Activated CD8-positive, alpha-beta memory T cell treated with anti-CD3 and anti-CD28 coated beads, Interleukin-2, amount 50 U/mL, for 24 hours (primary cell): ENCODE measurements at regions not wholly inside any gene's neighbourhood (a gene's known extent, or its start where the extent isn't known, plus 50 kb on each side); places are given as distances from the start of the nearest gene placed in this dataset.
"Not testable (repeated sequence)": the region's sequence is repeated elsewhere in the genome, so short reads cannot be mapped to it uniquely, and the experiment has no call there.

ENCODE experiments used
- DNase-seq: peaks from one replicate; pipeline ENCODE4 v3.0.0-alpha.2; 2020; ENCODE audit errors: extremely low read depth

GRCh38 chr6:14597090-14597489 lies 479.5 kb downstream of the CD83 start:
- no peak for DNase-seq

- no peak for DNase-seq
Observed at GRCh38 chr6:14598017-14598864, 480.7 kb downstream of the CD83 start.

DNA sequence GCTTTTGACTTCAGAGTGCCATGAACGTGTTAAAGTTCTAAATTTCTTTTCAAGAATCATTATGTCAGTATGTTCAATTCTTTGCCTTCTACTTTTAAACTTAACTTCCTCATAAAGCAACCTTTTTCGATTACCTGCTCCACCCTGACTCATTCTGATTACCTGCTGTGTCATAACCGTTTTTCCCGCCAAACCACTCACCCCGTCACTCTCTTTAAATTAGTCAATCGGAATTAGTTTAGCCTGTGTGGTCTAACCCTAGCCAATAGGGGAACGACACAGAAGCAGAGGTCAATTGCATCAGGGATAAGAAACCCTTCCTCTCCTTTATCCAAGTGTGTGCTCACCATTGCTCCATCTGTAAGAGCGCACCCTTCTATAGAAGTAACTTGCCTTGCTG lies 482.7 kb downstream of the CD83 start:
- DNase-seq = not testable (repeated sequence)

DNA sequence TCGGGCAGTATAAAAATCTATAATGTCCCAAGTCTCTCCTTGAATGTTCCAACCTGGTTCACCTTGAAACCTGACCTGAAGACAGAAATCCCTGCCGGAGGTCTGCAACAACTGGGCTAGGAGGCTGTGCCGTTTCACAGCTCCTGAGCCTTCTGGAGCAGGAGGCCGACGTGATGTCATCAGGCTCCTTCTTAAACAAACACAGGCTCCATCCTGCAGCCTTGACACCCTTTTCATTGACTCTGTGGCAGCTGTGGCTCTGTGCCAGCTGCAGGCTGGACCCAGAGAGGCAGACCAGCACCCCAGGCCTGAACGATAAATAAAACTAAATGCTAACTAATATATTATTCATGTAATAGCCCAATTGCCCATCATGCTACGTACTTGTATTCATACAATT lies 483.9 kb downstream of the CD83 start:
- DNase-seq = no peak

GRCh38 chr6:14606353-14606752 lies 488.8 kb downstream of the CD83 start:
- DNase-seq = no peak

DNA sequence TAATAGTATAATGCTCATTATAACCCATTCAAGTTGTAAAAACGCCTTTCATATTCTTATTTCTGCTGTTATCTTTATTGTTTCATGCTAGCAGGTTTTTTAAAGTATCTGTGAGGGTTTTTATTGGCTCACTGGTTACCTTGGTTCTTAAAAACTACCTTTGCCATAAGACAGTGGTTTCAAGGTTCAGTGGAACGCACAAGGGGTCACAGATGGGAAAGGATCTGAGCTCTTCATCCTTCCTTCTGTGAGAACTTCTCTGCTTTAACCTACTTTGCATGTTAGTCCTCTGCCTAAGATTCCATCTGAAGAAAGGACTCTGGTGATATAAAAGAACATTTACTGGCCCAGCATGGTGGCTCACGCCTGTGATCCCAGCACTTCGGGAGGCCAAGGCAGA lies 492.6 kb downstream of the CD83 start:
- DNase-seq = no peak

DNA sequence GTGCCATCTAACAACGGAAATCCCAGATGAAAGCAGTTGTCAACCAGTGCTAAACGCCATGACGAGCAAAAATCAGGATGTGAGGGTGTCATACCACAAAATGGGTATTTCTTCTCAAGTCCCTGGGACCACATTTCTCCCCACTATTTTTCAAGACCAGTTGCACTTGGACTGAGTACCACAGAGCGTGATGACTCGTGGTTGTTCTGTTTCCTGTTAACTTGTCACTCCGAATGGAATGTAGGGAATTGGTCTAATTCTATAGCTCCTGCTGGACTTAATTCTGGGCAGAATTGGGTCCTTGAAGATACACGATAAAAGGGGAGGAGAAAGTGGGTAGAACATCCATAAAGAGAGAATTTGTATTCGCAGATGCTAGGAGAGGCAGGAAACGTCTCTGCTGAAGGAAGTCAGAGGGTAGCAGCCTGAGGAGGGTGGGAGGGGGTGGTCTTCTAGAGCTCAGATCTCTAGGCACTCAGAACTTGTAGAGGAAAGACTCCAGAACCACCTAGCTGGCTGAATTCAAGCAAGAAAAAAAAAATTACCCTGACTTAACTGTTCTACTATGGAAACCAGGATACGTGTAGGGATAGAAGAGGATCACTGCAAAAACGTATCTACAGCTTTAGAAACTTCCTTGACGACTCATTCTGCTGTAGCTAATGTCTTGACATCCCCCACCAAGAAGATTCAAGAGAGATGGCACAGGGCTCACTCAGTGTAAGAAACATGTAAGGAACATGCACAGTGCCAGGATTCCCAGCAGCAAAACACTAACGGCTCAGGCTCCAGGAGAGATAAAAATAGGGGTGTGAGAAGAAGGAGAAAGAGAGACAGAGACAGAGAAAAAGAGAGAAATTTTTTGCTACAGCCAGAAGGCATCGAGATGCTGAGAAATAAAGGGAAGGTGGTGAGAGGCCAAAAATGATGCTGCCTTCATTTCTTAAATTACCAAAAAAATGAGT lies 494.7 kb downstream of the CD83 start:
- DNase-seq = no peak

DNA sequence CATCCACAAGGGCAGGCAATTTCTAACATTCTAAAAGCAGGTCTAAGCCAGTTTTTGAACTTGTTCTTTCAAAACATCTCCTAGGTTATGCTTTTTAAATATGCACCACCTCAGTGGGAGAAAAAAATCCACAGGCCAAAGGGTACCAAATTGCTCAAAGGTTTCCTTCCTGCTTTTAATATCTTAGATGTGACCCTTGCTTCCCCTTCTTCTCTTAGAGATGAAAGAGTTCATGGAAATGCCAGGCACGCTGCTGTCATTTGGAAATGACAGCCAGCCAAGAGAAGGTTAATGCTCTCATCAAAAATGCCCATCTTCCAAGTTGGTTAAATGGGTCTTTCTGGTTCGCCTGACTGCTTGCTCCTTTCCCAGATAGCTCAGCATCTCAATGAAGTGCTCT lies 497.1 kb downstream of the CD83 start:
- DNase-seq = no peak

DNA sequence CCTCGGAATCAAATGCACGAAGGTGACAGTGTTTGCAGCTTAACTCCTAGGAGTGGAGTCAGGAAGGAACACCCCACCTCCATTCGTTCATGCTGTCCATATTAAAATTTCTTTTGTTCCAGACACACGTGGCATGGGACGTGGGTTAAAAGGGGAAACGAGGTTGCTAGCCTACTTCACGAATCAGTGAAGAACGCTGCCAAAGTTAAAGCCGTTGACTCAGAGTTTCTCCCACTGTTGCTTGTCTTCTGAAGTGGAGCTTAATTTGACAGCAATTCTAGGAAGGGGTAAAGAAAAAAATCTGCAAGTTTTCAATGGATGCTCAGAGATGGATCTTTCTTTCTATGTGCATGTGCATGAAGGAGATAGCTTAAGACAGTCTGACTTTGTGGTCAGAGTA lies 499.1 kb downstream of the CD83 start:
- DNase-seq = no peak

GRCh38 chr6:14618759-14619418 lies 501.3 kb downstream of the CD83 start:
- no peak for DNase-seq

DNA sequence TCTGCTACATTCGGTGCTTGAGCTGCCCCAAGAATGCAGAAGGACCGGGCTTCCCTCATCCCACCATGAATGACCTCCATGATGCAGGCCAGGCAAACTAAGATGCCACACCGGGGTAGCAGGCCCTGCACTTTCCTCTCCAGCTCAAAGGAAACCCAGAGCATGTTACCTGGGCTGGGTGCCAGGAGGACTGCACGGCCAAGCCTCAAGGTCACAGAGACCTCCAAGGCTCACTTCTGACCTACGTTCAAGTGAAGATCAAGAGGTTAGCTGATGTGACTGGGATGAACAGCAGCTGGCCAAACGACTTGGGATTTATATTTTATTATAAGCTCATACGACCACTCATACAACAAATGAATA lies 501.8 kb downstream of the CD83 start:
- DNase-seq = no peak

DNA sequence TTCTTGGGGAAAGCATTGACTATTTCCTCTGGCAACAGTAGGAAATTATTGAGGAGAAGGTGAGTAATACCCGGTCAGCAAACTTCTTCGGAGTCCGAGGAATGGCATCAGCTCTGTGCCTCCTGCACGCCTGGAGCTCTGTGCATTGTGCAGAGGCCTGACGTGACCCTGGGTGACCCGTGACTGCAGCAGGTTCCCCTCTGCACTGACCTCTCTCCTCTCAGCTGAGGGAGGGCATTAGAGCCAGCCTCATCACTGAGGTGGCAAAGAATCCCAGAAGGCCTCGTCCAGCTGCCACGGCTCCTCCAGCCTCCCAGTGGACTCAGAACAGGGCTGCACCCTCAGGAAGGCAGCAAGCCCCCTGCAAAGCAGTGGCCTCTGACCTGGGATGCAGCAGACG lies 502.9 kb downstream of the CD83 start:
- DNase-seq = no peak

GRCh38 chr6:14621518-14621917 lies 503.9 kb downstream of the CD83 start:
- no peak for DNase-seq

GRCh38 chr6:14622085-14622484 lies 504.5 kb downstream of the CD83 start:
- no peak for DNase-seq

DNA sequence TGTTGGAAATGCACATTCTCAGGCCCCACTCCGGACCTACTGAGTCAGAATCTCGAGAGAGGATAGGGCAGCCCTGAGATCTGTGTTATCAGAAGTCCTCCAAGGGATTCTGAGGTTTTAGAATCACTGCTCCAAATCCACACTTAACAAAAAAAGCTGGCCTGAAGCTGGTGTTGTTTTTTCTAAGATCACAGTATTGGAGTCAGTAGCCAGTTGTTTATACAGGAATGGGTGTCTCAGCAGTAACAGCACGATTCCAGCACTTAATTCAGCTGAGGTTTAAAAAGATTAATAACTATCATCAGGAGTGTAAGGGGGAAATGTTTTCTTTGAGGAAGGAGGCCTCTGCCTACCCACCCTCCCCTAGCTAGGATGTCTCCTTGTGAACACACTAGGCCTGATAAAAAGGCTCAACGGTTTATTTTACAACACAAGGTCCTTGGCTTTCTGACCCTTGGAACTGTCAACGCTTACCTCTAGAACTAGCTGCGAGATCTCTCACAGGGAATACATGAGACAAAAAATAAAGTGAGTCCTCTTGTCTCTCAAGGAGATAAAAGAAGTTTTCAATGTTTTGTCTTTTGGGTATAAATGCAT lies 505.4 kb downstream of the CD83 start:
- no peak for DNase-seq

- no peak for DNase-seq
Observed at GRCh38 chr6:14625173-14625895, 507.8 kb downstream of the CD83 start.

DNA sequence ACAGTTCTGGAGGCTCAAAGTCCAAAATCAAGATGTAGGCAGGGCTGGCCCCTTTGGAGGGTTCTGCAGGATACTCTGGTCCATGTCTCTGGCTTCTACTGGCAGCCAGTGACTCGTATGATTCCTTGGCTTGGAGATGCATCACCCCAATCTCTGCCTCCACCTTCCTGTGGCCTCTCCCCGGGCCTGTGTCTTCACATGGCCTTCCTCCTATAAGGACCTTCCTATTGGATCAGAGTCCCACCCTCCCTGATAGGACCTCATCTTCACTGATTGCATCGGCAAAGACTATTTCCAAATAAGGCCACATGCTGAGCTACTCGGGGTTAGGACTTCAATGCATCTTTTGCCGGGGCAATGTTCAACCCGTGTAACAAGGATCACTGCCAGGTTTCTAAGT lies 509.0 kb downstream of the CD83 start:
- DNase-seq = no peak

- DNase-seq = no peak
Observed at GRCh38 chr6:14630016-14630415, 512.4 kb downstream of the CD83 start.

DNA sequence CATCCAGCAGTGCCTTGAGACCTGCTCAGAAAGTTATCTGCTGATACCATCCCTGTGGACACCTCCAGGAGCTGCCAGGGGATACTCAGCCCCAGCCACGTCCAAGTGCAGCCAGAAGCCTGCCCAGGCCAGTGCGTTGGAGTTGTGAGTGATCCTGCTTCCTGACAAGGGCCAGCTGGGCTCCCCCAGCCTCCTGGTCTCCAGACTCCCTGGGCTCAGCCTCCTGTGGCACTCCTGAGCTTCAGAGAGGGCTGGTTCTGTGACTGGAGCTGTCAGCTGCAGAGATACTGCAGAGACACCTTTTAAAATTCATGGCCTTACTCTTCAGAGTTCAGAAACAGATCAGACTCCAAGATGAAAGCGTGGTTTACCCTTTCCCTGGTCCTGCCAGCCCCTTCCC lies 515.9 kb downstream of the CD83 start:
- DNase-seq = no peak

DNA sequence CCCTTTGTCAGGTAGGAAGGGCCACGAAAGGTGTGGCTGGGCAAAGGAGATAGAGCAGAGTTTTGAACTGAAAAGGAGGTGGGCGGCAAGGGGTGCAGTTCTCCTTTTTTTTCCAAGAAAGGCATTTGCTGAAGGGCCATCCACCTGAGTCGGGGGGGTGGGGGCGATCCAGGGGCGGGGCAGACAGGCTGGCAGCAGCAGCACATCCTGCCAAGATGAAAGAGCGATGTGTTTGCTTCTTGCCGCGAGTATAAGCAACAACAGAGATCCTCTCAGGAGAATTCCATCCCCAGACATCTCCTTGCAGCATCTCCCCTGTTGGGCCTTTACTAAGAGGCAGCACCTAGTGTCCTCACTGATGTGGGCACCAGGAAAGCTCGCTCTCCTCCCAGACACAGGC lies 516.5 kb downstream of the CD83 start:
- no peak for DNase-seq

- peak; percentile 4 for DNase-seq
Observed at GRCh38 chr6:14635195-14635594, 517.6 kb downstream of the CD83 start.
